ENCODE measurements at regions not wholly inside any gene's neighbourhood (a gene's known extent, or its start where the extent isn't known, plus 50 kb on each side); places are given as distances from the start of the nearest gene placed in this dataset.

- Histone ChIP-seq H3K27me3 (replicated peaks; ENCODE audit: insufficient read depth, low read depth, low read length, poor library complexity) (no peaks in the 10 kb centered on the region), H3K4me3 (ENCODE audit: low read depth, low read length, poor library complexity, severe bottlenecking) (no peak overlapping the region), H3K27ac (ENCODE audit: low read depth, low read length, poor library complexity, severe bottlenecking) (no peak overlapping the region), H3K36me3 (ENCODE audit: insufficient read depth, low read length, poor library complexity, severe bottlenecking) (no peaks in the 10 kb centered on the region), H3K9me3 (ENCODE audit: low read depth, low read length, poor library complexity, severe bottlenecking) (no peaks in the 10 kb centered on the region), H3K4me1 (ENCODE audit: insufficient read depth, low read length, poor library complexity, severe bottlenecking) (no peaks in the 10 kb centered on the region)
- no TSS peak for BruUV-seq (replicated peaks)
- ChIA-PET POLR2A (ENCODE audit: low non-redundant PET) (no interaction called here), CTCF (no interaction called here)
- intact Hi-C loops (cut with micrococcal nuclease; ENCODE audit: unreplicated experiment): no loop called here
- no peak for TF ChIP-seq EZH2 (IDR thresholded peaks at IDR 0.05; ENCODE audit: borderline replicate concordance, low read depth, low read length, poor library complexity, severe bottlenecking)
- TF ChIP-seq CTCF (conservative IDR thresholded peaks at IDR 0.05; ENCODE audit: low read depth, low read length): no peak
- DNase-seq (ENCODE audit: low spot score): no peak
These were observed 820.6 kb upstream of the PCDH9 start for GRCh38 chr13:68050761-68051160.

GRCh38 chr13:68048802-68049359 is 818.7 kb upstream of the PCDH9 start:
- intact Hi-C loops (cut with micrococcal nuclease; ENCODE audit: unreplicated experiment): no loop called here
- Histone ChIP-seq H3K27me3 (replicated peaks; ENCODE audit: insufficient read depth, low read depth, low read length, poor library complexity) (no peaks in the 10 kb centered on the region), H3K4me3 (ENCODE audit: low read depth, low read length, poor library complexity, severe bottlenecking) (no peak overlapping the region), H3K36me3 (ENCODE audit: insufficient read depth, low read length, poor library complexity, severe bottlenecking) (no peaks in the 10 kb centered on the region), H3K4me1 (ENCODE audit: insufficient read depth, low read length, poor library complexity, severe bottlenecking) (no peaks in the 10 kb centered on the region), H3K9me3 (ENCODE audit: low read depth, low read length, poor library complexity, severe bottlenecking) (no peaks in the 10 kb centered on the region), H3K27ac (ENCODE audit: low read depth, low read length, poor library complexity, severe bottlenecking) (no peak overlapping the region)
- TF ChIP-seq CTCF (conservative IDR thresholded peaks at IDR 0.05; ENCODE audit: low read depth, low read length): no peak
- no peak for TF ChIP-seq EZH2 (IDR thresholded peaks at IDR 0.05; ENCODE audit: borderline replicate concordance, low read depth, low read length, poor library complexity, severe bottlenecking)
- DNase-seq (ENCODE audit: low spot score): no peak
- ChIA-PET POLR2A (ENCODE audit: low non-redundant PET) (no interaction called here), CTCF (no interaction called here)
- no TSS peak for BruUV-seq (replicated peaks)

GRCh38 chr13:68047889-68048288 is 817.8 kb upstream of the PCDH9 start:
- ChIA-PET CTCF (no interaction called here), POLR2A (ENCODE audit: low non-redundant PET) (no interaction called here)
- Histone ChIP-seq H3K4me3 (ENCODE audit: low read depth, low read length, poor library complexity, severe bottlenecking) (no peak overlapping the region), H3K27me3 (replicated peaks; ENCODE audit: insufficient read depth, low read depth, low read length, poor library complexity) (no peaks in the 10 kb centered on the region), H3K27ac (ENCODE audit: low read depth, low read length, poor library complexity, severe bottlenecking) (no peak overlapping the region), H3K36me3 (ENCODE audit: insufficient read depth, low read length, poor library complexity, severe bottlenecking) (no peaks in the 10 kb centered on the region), H3K4me1 (ENCODE audit: insufficient read depth, low read length, poor library complexity, severe bottlenecking) (no peaks in the 10 kb centered on the region), H3K9me3 (ENCODE audit: low read depth, low read length, poor library complexity, severe bottlenecking) (no peaks in the 10 kb centered on the region)
- intact Hi-C loops (cut with micrococcal nuclease; ENCODE audit: unreplicated experiment): no loop called here
- no peak for DNase-seq (ENCODE audit: low spot score)
- TF ChIP-seq EZH2 (IDR thresholded peaks at IDR 0.05; ENCODE audit: borderline replicate concordance, low read depth, low read length, poor library complexity, severe bottlenecking) (no peak), CTCF (conservative IDR thresholded peaks at IDR 0.05; ENCODE audit: low read depth, low read length) (no peak)
- BruUV-seq (replicated peaks): no TSS peak

Data from A673 (cell line).